GM12878 (cell line): ENCODE measurements at regions not wholly inside any gene's neighbourhood (a gene's known extent, or its start where the extent isn't known, plus 50 kb on each side); places are given as distances from the start of the nearest gene placed in this dataset.

Source experiments
- ATAC-seq: fragments of 200-7000 bp; cut with Tn5 transposase; 3 replicates; pipeline ENCODE4 v1.9.1; 2020; ENCODE audit warnings: mild to moderate bottlenecking, moderate library complexity
- BruUV-seq: library from RNA; stranded (reverse); fragments of 400-500 nt; replicated peaks from 2 replicates; lab custom pipeline; 2021; lab: Mats Ljungman, UMichigan
- CTCF ChIA-PET: fragments of 300-600 bp; sonication (Branson Sonifier 250); formaldehyde crosslinking; extraction: SDS; loops from one replicate; lab custom pipeline; 2021; ENCODE audit warnings: inconsistent platforms; lab: Yijun Ruan, JAX
- POLR2A ChIA-PET: fragments of 350-600 bp; formaldehyde crosslinking; extraction: SDS; loops from one replicate; lab custom pipeline; 2021; ENCODE audit warnings: inconsistent platforms; lab: Charles Lee
- RAD21 ChIA-PET: fragments of 300-600 bp; sonication (Branson Sonifier 250); formaldehyde crosslinking; loops from one replicate; lab custom pipeline; 2023; ENCODE audit warnings: antibody characterized with exemption; ENCODE audit not compliant: unreplicated experiment; lab: Charles Lee
- SMC1A ChIA-PET: fragments of 300-600 bp; sonication (Branson Sonifier 250); formaldehyde crosslinking; loops from one replicate; lab custom pipeline; 2023; ENCODE audit not compliant: unreplicated experiment, uncharacterized antibody; lab: Charles Lee
- DNase-seq: peaks from one replicate; pipeline ENCODE4 v3.0.0-alpha.2; 2011; ENCODE audit warnings: low read depth, low spot score
- FAIRE-seq: peaks from 3 replicates; lab custom pipeline; 2011; peaks lifted over from hg19 to GRCh38; lab: Jason Lieb, UNC
- H2AFZ ChIP-seq: 2 replicates; pipeline ENCODE4 v1.6.0; 2011; ENCODE audit warnings: low read depth, low read length, control low read depth; ENCODE audit not compliant: control insufficient read depth
- H3K27ac ChIP-seq: 2 replicates; pipeline ENCODE4 v1.5.1; 2011; ENCODE audit warnings: control low read depth; ENCODE audit not compliant: control insufficient read depth, insufficient read depth
- H3K27me3 ChIP-seq, 2 experiments: replicated peaks in 1 of 2; 2 replicates each; pipeline versions ENCODE4 v1.6.0 to v1.6.1; 2011; ENCODE audit warnings: low read length in 1 of 2; ENCODE audit not compliant: control insufficient read depth in 2 of 2, insufficient read depth in 2 of 2
- H3K36me3 ChIP-seq, 2 experiments: 2 replicates each; pipeline ENCODE4 v1.5.1; 2011; ENCODE audit warnings: low read length in 1 of 2; ENCODE audit not compliant: control insufficient read depth in 2 of 2, insufficient read depth in 2 of 2
- H3K4me1 ChIP-seq: 2 replicates; pipeline ENCODE4 v1.6.1; 2011; ENCODE audit warnings: mild to moderate bottlenecking, low read length, moderate library complexity, mixed read lengths; ENCODE audit not compliant: control insufficient read depth, insufficient read depth
- H3K4me2 ChIP-seq: 2 replicates; pipeline ENCODE4 v1.6.0; 2011; ENCODE audit warnings: control low read depth; ENCODE audit not compliant: control insufficient read depth, insufficient read depth
- H3K4me3 ChIP-seq: fragments of 200-600 bp; sonication (generic); 2 replicates; pipeline ENCODE4 v1.5.1; 2016
- H3K79me2 ChIP-seq: 2 replicates; pipeline ENCODE4 v1.6.0; 2011; ENCODE audit warnings: low read length; ENCODE audit not compliant: control insufficient read depth, insufficient read depth
- H3K9ac ChIP-seq: 2 replicates; pipeline ENCODE4 v1.8.0; 2011; ENCODE audit warnings: low read length, control low read depth, mixed read lengths; ENCODE audit not compliant: control insufficient read depth, insufficient read depth
- H3K9me3 ChIP-seq: replicated peaks from 3 replicates; pipeline ENCODE4 v1.5.1; 2011; ENCODE audit warnings: mild to moderate bottlenecking, low read length; ENCODE audit not compliant: control insufficient read depth, insufficient read depth
- H4K20me1 ChIP-seq: 2 replicates; pipeline ENCODE4 v1.6.0; 2011; ENCODE audit not compliant: control insufficient read depth, insufficient read depth
- BRCA1 ChIP-seq: IDR thresholded peaks from 2 replicates; pipeline ENCODE4 v1.6.1; 2011; ENCODE audit warnings: low read depth, low read length, improper control_type of control experiment
- CHD2 ChIP-seq: IDR thresholded peaks from 2 replicates; pipeline ENCODE4 v1.6.1; 2011; ENCODE audit warnings: low read depth, low read length, improper control_type of control experiment, borderline replicate concordance
- CREB1 ChIP-seq: IDR thresholded peaks from 2 replicates; pipeline ENCODE4 v1.6.1; 2012; ENCODE audit warnings: low read depth, mild to moderate bottlenecking, inconsistent platforms
- CREM ChIP-seq: IDR thresholded peaks from 2 replicates; pipeline ENCODE4 v1.6.1; 2014; ENCODE audit warnings: antibody characterized with exemption, low read depth
- MTA2 ChIP-seq: fragments of 450-650 bp; IDR thresholded peaks from 2 replicates; pipeline ENCODE4 v1.6.1; 2016; ENCODE audit warnings: low read depth, mild to moderate bottlenecking, moderate library complexity
- NFXL1 ChIP-seq: fragments of 450-650 bp; IDR thresholded peaks from 2 replicates; pipeline ENCODE4 v1.6.1; 2017; ENCODE audit warnings: antibody characterized with exemption, mild to moderate bottlenecking, borderline replicate concordance
- RBBP5 ChIP-seq: fragments of 200-600 bp; sonication (generic); conservative IDR thresholded peaks from 2 replicates; pipeline ENCODE4 v1.6.1; 2016
- SMC3 ChIP-seq: IDR thresholded peaks from 2 replicates; pipeline ENCODE4 v1.6.1; 2011; ENCODE audit warnings: low read length, improper control_type of control experiment, borderline replicate concordance
- in situ Hi-C: fragments of 300-500 bp; cut with MboI; formaldehyde crosslinking; loops from 9 replicates; pipeline ENCODE4 v1.14.3; 2018; ENCODE audit warnings: mixed read lengths
- intact Hi-C: fragments of 100-400 bp; cut with micrococcal nuclease; formaldehyde crosslinking; loops from one replicate; pipeline ENCODE4 v1.14.2; 2022; ENCODE audit not compliant: unreplicated experiment
- TF ChIP-seq, protein P1 (sequence below): fragments of 450-650 bp; IDR thresholded peaks from 2 replicates; pipeline ENCODE4 v1.6.1; 2017; ENCODE audit warnings: antibody characterized with exemption, mild to moderate bottlenecking, moderate library complexity
- TF ChIP-seq, protein P2 (sequence below): fragments of 150-350 bp; IDR thresholded peaks from 2 replicates; pipeline ENCODE4 v1.6.1; 2014; ENCODE audit warnings: mild to moderate bottlenecking, low read depth, low read length

DNA sequence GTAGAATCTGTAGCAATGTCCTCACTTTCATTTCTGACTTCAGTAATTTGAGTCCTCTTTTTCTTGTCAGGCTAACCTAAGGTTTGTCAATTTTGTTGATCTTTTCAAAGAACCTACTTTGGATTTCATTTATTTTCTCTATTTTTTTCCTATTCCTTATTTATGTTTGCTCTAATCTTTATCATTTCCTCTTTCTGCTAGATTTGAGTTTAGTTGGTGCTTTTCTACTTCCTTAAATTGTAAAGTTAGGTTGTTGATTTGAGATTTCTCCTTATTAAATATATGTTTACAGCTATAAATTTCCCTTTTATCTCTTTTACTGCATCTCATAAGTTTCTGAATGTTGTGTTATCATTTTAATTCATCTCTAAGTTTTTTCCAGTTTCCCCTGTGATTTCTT, 75.1 kb upstream of the FAM120A start:
- BruUV-seq = no TSS peak
- Histone ChIP-seq H3K27me3 (no peaks in the 10 kb centered on the region), H3K9ac (no peak overlapping the region), H3K4me2 (no peak overlapping the region), H4K20me1 (no peaks in the 10 kb centered on the region), H3K4me1 (no peaks in the 10 kb centered on the region), H3K27ac (no peak overlapping the region), H3K36me3 (no peaks in the 10 kb centered on the region), H3K9me3 (no peaks in the 10 kb centered on the region), H2AFZ (no peak overlapping the region), H3K79me2 (no peaks in the 10 kb centered on the region), H3K4me3 (no peak overlapping the region)
- SMC1A ChIA-PET = no interaction called here
- DNase-seq (no peak), FAIRE-seq (no peak), ATAC-seq (no peak)
- intact Hi-C loops = no loop called here
- RAD21 ChIA-PET = no interaction called here
- POLR2A ChIA-PET = no interaction called here
- in situ Hi-C loops = no loop called here
- CTCF ChIA-PET = no interaction called here
- TF ChIP-seq CREB1 (no peak), CREM (no peak), BRCA1 (no peak), MTA2 (no peak), RBBP5 (no peak), NFXL1 (no peak), SMC3 (no peak), CHD2 (no peak)
- TF ChIP-seq, protein P1, sequence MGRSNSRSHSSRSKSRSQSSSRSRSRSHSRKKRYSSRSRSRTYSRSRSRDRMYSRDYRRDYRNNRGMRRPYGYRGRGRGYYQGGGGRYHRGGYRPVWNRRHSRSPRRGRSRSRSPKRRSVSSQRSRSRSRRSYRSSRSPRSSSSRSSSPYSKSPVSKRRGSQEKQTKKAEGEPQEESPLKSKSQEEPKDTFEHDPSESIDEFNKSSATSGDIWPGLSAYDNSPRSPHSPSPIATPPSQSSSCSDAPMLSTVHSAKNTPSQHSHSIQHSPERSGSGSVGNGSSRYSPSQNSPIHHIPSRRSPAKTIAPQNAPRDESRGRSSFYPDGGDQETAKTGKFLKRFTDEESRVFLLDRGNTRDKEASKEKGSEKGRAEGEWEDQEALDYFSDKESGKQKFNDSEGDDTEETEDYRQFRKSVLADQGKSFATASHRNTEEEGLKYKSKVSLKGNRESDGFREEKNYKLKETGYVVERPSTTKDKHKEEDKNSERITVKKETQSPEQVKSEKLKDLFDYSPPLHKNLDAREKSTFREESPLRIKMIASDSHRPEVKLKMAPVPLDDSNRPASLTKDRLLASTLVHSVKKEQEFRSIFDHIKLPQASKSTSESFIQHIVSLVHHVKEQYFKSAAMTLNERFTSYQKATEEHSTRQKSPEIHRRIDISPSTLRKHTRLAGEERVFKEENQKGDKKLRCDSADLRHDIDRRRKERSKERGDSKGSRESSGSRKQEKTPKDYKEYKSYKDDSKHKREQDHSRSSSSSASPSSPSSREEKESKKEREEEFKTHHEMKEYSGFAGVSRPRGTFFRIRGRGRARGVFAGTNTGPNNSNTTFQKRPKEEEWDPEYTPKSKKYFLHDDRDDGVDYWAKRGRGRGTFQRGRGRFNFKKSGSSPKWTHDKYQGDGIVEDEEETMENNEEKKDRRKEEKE = no peak
- TF ChIP-seq, protein P2, sequence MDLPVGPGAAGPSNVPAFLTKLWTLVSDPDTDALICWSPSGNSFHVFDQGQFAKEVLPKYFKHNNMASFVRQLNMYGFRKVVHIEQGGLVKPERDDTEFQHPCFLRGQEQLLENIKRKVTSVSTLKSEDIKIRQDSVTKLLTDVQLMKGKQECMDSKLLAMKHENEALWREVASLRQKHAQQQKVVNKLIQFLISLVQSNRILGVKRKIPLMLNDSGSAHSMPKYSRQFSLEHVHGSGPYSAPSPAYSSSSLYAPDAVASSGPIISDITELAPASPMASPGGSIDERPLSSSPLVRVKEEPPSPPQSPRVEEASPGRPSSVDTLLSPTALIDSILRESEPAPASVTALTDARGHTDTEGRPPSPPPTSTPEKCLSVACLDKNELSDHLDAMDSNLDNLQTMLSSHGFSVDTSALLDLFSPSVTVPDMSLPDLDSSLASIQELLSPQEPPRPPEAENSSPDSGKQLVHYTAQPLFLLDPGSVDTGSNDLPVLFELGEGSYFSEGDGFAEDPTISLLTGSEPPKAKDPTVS = no peak
